ENCODE measurements at regions not wholly inside any gene's neighbourhood (a gene's known extent, or its start where the extent isn't known, plus 50 kb on each side); places are given as distances from the start of the nearest gene placed in this dataset.

- ChIA-PET CTCF (no interaction called here), POLR2A (no interaction called here)
- Histone ChIP-seq H3K4me2 (replicated peaks; ENCODE audit: low read depth, low read length, poor library complexity, severe bottlenecking) (no peak overlapping the region), H3K4me3 (ENCODE audit: control extremely low read depth in 1 of 5, extremely low read depth in 1 of 5, insufficient read depth in 1 of 5, low read depth in 2 of 5, low read length in 4 of 5) (no peak overlapping the region), H3K4me1 (ENCODE audit: control insufficient read depth in 2 of 2, insufficient read depth in 2 of 2, low read length in 2 of 2) (no peaks in the 10 kb centered on the region), H2AFZ (ENCODE audit: insufficient read depth, low read depth, low read length, poor library complexity, severe bottlenecking) (no peak overlapping the region), H3K27ac (ENCODE audit: low read length in 2 of 2) (no peak overlapping the region), H3K9ac (ENCODE audit: low read length) (no peak overlapping the region), H3K9me3 (ENCODE audit: control extremely low read depth in 1 of 3, control insufficient read depth in 2 of 3, insufficient read depth in 1 of 3, low read length in 2 of 3) (no peaks in the 10 kb centered on the region), H3K79me2 (ENCODE audit: control insufficient read depth, insufficient read depth, low read length) (no peaks in the 10 kb centered on the region), H3K27me3 (replicated peaks in 1 of 4; ENCODE audit: control extremely low read depth in 1 of 4, control insufficient read depth in 3 of 4, insufficient read depth in 4 of 4, low read length in 3 of 4) (no peaks in the 10 kb centered on the region), H4K20me1 (ENCODE audit: control insufficient read depth, insufficient read depth, low read length, poor library complexity, severe bottlenecking) (no peaks in the 10 kb centered on the region), H3K36me3 (replicated peaks in 1 of 2; ENCODE audit: control extremely low read depth in 1 of 2, control insufficient read depth in 1 of 2, extremely low read depth in 1 of 2, insufficient read depth in 2 of 2, low read length in 1 of 2) (no peaks in the 10 kb centered on the region)
- no CpG with 5 or more reads among the region's 2 CpGs for WGBS (ENCODE audit: insufficient coverage)
- TF ChIP-seq CTCF (IDR thresholded peaks at IDR 0.05) (no peak), EZH2 (IDR thresholded peaks at IDR 0.05; ENCODE audit: borderline replicate concordance, insufficient read depth, low read depth, low read length, poor library complexity, severe bottlenecking) (no peak)
- Mint-ChIP-seq H3K9me3 (ENCODE audit: insufficient read depth) (no peaks in the 10 kb centered on the region), H3K4me3 (no peak overlapping the region), H3K27ac (no peak overlapping the region), H3K27me3 (no peaks in the 10 kb centered on the region), H3K4me1 (no peaks in the 10 kb centered on the region)
- intact Hi-C loops (cut with micrococcal nuclease), result no loop called here
- ATAC-seq (ENCODE audit: low read depth) (no peak), DNase-seq (no peak)
Observed at GRCh38 chr4:114116861-114117260, 137.4 kb upstream of the ARSJ start.

GRCh38 chr4:114121221-114121620 is 141.8 kb upstream of the ARSJ start:
- H3K27ac ChIP-seq (ENCODE audit: low read length in 2 of 2), result no peak overlapping the region
- Mint-ChIP-seq H3K4me3 (no peak overlapping the region), H3K27me3 (peaks cover 8% of the 10 kb centered on the region), H3K9me3 (ENCODE audit: insufficient read depth) (peaks cover 3% of the 10 kb centered on the region), H3K4me1 (no peaks in the 10 kb centered on the region), H3K27ac (no peak overlapping the region)
- H4K20me1 ChIP-seq (ENCODE audit: control insufficient read depth, insufficient read depth, low read length, poor library complexity, severe bottlenecking), result no peaks in the 10 kb centered on the region
- WGBS (ENCODE audit: insufficient coverage), result no CpG with 5 or more reads among the region's 1 CpG
- no peak overlapping the region for H2AFZ ChIP-seq (ENCODE audit: insufficient read depth, low read depth, low read length, poor library complexity, severe bottlenecking)
- no peaks in the 10 kb centered on the region for H3K9me3 ChIP-seq (ENCODE audit: control extremely low read depth in 1 of 3, control insufficient read depth in 2 of 3, insufficient read depth in 1 of 3, low read length in 2 of 3)
- intact Hi-C loops (cut with micrococcal nuclease), result no loop called here
- H3K4me1 ChIP-seq (ENCODE audit: control insufficient read depth in 2 of 2, insufficient read depth in 2 of 2, low read length in 2 of 2), result no peaks in the 10 kb centered on the region
- ChIA-PET CTCF (no interaction called here), POLR2A (no interaction called here)
- H3K79me2 ChIP-seq (ENCODE audit: control insufficient read depth, insufficient read depth, low read length), result no peaks in the 10 kb centered on the region
- DNase-seq (no peak), ATAC-seq (ENCODE audit: low read depth) (no peak)
- H3K27me3 ChIP-seq (replicated peaks in 1 of 4; ENCODE audit: control extremely low read depth in 1 of 4, control insufficient read depth in 3 of 4, insufficient read depth in 4 of 4, low read length in 3 of 4), result no peaks in the 10 kb centered on the region
- no peak overlapping the region for H3K4me3 ChIP-seq (ENCODE audit: control extremely low read depth in 1 of 5, extremely low read depth in 1 of 5, insufficient read depth in 1 of 5, low read depth in 2 of 5, low read length in 4 of 5)
- H3K9ac ChIP-seq (ENCODE audit: low read length), result no peak overlapping the region
- H3K36me3 ChIP-seq (replicated peaks in 1 of 2; ENCODE audit: control extremely low read depth in 1 of 2, control insufficient read depth in 1 of 2, extremely low read depth in 1 of 2, insufficient read depth in 2 of 2, low read length in 1 of 2), result no peaks in the 10 kb centered on the region
- no peak for TF ChIP-seq CTCF (IDR thresholded peaks at IDR 0.05)
- no peak for TF ChIP-seq EZH2 (IDR thresholded peaks at IDR 0.05; ENCODE audit: borderline replicate concordance, insufficient read depth, low read depth, low read length, poor library complexity, severe bottlenecking)
- H3K4me2 ChIP-seq (replicated peaks; ENCODE audit: low read depth, low read length, poor library complexity, severe bottlenecking), result no peak overlapping the region
